ENCODE measurements at regions not wholly inside any gene's neighbourhood (a gene's known extent, or its start where the extent isn't known, plus 50 kb on each side); places are given as distances from the start of the nearest gene placed in this dataset.
"Not testable (repeated sequence)": the region's sequence is repeated elsewhere in the genome, so short reads cannot be mapped to it uniquely, and the experiment has no call there.

DNA sequence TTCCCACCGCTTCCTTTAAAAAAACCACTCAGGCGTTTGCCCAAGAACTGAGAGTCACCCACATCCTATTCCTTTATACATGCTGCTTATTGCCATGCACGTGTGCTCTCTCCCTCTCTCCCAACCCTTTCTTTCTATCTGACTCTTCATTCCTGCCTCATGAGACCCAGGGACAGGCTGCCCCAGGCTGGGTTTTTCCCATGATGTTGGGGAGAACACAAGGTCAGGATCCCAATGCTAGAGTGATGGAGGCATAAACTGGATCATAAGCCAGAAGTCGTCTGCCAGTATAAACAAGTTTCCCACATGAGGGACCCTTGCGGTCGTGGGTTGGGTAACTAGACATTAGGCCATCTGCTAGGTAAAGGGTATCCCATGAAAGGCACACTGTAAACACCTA, 64.9 kb downstream of the CD2 start:
- DNase-seq, result no peak

DNA sequence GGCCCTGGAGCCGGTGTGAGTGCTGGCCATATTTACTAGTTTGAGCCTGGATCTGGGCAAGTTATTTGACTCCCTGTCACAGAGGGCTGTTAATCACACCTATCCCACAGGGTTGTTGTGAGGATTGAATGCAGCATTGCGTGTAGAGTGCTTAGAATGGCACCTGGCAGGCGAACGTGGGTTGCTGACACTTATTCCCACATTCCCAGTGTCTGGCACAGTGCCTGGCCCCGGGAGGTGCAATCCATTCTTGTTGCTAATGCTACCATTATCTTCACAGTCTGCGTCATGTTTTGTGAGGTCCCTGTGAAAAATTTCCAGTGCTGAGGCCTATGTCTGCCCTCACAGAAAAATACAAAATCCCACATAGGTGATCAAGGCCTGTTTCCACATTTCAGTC, 66.1 kb downstream of the CD2 start:
- no peak for DNase-seq

DNA sequence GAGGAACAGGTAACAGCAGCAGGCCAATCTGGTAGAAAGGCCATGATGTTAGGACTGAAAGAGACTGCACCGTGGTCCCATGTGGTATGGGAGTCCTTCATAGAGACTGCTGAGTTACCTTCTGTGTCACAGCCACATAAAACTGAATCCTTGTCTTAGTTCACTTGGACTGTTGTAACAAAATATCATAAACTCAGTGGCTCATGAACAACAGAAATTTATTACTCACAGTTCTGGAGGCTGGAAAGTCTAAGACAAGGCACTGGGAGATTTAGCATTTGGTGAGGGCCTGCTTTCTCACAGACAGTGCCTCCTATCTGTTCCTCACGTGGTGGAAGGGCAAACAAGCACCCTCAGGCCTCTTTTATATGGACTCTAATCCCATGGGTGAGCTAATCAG, 67.5 kb downstream of the CD2 start:
- DNase-seq, result no peak

DNA sequence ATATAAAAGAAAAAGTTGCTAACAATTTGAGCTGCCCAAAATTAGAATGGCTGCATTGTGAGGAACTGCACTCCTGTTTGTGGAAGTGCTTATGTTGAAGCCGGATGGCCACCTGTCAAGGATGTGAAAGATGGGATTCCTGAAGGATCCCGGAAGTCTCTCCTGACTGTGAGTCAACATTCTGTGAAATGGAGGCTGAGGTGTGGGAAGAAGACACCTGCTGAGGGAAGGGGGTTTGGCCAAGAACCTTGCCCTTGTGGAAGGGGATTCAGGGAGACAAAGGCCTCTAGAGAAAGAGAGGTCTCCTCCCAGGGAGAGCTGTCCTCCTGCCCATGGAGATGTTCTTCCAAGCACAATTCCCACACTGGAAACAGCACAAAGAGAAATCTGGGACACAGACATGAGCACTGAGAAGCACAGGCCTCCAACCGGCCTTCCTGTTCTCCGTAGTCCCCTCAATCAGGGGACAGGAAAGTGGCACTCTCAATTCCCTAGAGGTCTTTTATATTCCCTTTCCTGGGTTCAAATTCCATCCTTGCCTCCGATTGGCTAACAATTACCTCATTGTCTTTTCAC, 70.5 kb downstream of the CD2 start:
- no peak for DNase-seq

DNA sequence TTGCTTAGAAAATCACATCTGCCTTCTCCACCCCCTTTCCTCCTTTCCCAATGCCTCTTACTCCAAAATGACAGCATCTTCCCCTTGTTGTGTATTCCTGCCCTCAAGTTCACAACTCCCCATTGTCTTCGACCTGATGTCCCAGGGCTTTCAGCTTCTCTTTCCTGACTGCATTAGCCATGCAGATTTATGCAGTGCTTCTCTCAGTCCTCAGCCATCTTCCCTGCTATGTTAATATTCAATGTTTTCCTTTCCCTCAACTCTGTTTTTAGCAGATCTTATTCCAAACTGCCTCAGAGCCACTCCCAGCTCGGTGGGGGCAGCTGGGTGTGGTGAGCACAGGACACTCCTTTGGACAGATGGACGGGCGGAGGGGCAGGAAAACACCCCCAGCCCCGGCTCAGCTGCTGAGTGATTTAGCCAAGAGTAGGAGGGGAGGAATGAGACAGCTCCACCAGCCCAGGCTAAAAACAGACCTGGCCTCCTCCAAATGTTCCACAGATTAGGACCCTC, 71.0 kb downstream of the CD2 start:
- no peak for DNase-seq

DNA sequence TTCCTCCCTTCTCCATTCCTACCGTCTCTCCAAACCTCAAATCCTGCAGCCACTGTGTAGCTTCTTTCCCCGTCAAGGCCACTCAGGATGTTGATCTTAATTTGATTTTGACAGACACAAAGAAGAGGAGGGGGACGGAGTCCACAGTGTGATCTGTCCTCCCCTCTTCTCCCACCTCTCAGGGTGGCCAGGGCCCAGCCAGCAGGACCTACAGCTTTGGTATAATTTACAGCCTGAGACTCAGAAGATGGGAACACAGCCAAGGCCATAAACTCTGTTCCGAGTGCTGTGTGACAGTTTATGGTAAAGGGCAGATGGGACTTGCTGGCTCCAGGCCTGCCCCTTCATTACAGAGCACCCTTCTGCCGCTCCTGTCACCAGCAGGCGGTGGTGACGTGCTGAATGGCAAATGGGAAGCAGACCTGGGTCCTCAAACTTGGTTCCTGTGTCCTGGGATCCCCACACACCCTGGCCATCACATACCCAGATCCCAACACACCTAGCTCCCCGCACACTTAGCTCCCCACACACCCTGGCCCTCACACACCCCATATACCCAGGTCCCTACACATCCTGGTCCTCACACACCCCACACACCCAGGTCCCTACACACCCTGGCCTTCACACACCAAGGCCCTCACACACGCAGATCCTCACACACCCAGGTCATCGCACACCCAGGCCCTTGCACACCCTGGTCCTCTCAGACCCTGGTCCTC, 71.6 kb downstream of the CD2 start:
- DNase-seq, result peak; percentile 14

DNA sequence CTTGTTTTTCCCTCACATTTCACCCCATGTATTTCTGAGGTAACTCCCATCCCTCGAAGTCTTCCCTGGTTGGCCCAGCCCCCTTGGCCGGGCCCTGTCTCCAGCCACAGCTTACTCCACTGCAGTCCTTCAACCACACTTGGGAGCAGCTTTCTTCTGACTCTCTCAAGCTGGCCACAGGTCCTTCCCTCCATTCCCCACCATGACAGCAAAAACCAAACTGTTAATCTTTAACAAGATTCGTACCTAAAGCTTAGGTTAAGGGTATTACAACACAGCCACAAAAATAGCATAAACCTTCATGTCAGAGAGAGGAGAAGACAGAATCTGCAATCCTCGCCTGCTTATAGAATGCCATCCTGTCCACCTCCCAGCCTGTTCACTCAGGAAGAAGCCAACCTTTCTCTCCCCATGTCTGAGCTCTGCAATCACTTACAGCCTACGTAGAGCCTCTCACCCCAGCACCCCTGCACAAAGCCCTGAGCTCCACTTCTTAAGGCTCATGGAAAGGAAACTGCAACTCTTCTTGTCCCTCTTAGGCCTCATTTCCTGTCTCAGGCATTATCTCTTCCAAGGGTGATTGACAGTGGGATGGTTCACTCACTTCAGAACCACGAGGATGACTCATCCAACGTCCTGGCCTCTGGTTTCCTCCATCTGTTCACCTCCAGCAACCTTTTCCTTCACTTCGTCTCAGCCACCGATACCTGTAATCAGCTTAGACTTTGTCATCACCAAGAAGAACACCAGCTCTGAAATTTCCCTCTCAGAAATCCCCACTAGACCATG, 72.8 kb downstream of the CD2 start:
- DNase-seq, result no peak

DNA sequence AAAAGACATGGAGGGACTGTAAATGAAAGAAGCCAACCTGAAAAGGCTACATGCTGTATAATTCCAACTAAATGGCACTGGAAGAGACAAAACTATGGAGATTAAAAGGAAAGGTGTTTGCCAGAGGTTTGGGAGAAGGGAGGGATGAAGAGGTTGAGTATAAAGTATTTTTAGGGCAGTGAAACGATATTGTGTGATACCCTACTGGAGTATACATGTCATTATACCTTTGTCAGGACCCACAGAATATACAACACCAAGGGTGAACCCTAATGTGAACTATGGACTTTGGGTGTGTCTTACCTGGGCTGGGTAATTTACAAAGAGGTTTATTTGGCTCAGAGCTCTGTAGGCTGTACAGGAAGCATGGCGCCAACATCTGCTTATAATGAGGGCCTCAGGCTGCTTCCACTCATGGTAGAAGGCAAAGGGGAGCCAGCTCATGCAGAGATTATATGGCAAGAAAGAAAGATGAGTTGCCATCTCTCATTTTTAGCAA, 73.4 kb downstream of the CD2 start:
- DNase-seq, result no peak

DNA sequence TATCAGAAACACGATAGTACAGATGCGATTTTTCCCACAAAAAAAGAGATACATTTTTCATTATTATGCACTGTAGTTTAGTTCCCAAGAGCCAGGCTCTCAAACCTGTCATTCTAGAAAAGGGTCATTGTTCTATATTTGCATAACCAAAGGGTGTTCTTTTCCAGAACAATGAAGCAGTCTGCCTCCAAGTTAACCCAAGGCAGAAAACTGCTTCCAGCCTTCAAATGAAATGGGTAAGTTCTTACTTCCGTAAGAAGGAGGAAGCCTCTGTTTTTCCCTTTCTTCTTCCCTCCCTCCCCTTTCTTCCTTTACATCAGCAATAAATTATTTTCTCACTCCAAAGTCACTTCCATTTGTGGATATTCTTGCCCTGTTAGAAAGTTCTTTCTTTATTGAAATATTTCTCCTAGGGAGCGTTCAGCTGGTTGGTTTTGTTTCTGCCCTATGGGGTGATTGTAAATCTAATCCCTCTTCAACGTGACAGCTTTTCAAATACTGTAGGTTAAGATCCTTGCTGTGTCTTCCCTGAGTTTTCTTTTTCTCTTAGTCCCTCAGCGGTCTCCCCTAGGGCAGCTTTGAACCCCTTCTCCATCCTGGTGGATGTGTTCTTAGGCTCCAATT, 77.3 kb upstream of the PTGFRN start:
- no peak for DNase-seq

DNA sequence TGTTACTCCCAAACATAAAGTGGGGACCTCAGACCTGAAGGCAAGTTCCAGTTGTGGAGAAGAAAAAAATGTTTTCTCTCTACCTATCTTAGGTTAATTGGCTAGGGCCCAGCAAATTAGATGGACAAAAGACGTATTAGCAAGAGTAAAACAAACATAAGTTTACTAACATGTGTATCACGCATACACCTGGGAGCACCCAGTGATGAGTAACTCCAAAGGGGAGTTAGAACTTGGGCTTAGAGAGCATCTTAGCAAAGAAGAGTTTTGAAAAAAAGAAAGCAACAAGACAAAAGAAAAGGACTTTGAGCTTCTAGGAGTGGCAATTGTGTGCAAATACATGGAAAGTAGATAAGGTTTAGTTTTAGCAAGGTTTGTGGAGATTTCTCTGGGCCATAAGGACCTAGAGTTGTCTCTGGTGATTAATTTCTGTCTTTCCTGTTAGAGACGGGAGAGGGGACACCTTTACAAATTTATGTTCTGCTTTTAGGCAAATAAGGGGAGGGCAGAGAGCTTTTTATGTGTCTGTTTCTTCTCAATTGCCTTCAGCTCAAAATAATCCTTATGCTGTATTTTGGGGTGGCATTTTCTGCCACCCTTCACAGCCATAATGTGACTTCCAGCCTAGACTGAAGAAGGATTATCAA, 76.7 kb upstream of the PTGFRN start:
- no peak for DNase-seq

DNA sequence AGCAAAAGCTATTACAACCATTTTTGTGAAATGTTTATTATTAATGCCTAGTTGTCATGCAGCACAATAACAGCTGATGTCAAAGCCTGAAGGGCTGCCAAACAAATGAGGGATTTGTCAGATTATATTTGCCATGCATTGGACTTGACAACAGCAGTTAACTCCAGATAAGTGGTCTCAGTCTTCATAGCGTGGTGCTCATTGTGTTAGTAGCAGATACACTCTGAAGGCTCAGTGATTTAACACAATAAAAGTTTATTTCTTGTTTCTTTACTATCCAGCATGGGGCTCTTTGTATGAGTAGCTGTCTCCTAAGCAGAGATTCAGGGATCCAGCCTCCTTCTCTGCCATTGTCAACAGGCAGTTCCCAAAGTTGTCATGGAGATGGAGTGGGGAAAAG, 76.0 kb upstream of the PTGFRN start:
- DNase-seq, result no peak

DNA sequence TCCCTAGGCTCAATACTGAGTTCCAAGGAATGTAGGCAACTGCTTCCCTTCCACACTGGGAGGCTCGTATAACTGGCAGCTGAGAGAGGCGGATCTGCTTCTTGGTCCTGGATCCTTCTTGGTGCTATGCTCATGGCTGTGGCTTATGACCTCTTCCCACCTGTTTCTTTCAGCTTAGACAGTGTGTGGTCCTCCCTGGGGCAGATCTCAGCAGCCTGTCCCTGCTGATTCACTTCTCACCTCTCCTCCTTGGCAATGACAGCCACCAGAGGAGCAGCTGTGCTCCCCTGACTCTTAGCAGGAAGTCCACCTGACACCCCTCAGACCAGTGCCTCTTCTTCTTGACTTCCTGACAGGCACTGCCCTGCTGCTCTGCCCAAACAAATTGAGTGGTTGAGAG, 75.1 kb upstream of the PTGFRN start:
- DNase-seq, result no peak

DNA sequence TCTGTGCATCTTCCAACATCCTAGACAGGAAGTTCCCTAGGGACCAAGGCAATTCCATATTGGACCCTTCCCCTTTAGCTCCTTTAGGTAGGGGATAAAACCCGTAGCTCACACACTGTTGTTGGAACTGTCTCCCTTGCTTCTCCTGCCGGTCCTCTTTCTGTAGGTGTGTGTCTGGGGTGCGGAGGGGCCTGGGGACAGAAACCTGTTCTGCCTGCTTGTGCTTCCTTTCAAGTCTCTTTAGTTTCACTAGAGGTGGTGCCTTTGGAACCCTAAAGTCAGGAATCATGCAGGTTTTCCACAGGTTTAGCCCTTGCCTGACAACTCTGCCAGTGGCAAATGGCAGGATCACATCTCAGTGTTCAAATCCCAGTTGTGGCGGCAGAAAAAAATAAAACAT, 74.6 kb upstream of the PTGFRN start:
- no peak for DNase-seq

DNA sequence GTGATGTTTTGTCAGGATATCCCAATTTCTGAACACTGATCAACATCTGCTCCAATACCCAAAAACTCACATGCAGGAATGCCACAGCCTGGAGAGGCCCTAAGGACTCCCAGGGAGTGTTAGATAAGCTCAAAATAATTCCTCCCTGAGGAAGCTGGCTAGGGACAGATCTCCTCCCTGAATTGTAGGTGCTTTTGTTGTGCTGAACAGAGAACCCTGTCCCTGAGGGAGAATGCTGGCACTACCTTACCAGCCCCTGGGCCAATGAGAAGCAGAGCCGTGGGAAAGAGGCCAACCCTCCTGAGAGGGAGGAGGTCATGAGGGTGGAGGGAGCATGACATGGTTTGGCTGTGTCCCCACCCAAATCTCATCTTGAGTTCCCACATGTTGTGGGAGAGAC, 73.6 kb upstream of the PTGFRN start:
- DNase-seq, result no peak

DNA sequence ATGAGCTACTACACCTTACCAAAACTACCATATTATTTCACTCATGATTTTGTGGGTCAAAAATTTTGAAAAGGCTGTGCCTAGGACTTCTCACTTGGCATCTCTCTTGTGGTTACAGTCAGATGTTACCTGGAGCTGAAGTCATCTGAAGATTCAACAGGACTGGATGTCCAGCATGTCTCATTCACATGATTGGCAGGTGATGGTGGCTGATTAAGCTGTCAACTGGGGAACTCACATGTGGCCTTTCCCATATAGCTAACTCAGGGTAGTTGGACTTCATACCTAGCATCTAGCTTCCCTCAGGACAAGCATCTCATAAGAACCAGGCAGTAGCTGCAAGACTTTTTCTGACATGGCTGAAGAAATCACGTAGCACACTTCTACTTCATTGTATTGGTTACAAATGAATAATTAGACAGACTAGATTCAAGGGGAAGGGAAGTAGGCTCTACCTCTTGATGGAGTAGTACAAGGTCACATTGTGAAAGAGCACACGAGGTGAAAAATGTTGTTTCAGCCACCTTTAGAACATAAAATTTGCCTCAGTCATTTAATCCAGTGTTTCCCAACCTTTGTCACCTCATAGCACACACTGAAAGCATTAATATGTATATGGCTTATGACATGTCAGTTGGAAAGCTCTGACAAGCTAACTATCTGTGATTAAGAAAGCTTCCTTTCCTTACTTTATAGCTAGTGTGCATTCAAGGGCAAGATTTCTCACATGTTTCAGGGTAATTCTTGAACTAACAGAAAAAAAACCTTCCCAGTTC, 68.0 kb upstream of the PTGFRN start:
- DNase-seq, result no peak

DNA sequence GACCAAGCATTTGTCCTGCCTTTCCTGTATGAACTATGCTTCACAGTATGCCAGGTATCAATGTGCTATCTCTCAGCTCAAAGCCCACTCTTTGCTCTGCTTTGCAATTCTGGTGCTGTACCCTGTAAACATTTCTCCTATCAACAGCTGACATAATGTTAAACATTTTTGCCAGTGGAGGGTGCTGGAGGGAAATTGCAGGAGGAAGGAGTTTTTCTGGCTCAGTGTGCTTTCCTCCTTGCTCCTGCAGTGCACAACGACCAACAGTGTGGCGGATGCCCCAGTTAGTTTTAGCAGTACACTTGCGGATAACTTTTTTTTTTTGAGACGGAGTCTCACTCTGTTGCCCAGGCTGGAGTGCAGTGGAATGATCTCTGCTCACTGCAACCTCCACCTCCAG, 67.1 kb upstream of the PTGFRN start:
- DNase-seq, result no peak

DNA sequence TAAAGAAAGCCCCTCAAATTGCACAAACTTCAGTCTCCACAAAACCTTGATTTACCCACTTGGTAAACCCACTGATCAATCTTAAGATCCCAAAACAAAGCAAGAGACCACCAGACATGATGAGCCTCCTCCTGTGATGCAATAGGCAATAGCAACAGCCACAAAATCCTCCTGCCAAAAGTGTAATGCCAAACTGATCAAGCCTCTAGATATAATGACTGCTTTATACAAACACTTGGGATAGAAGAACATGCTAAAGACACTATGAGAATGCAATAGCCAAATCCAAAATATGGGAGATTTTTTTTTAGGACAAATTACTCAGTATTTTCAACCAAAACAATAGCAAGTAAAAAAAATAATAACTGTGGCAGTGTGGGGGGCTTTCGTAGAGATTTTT, 64.9 kb upstream of the PTGFRN start:
- no peak for DNase-seq

DNA sequence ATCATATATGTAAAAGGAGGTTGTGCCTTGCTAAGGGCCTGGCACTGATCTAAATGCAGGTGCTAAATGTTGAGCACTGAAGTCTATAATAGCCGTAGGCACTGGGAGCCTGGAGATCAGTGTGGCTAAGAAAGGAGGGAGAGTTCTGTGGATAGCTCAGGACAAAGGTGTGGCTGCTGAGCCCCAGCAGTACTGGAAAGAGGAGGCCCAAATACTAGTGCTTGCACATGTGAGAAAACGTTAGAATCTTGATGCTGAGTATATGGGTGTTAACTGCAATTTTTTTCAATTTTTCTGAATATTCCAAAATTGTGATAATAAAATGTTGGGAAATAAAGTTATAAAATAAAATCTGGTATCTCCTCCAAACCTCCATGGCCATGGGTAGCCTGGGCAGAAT, 62.5 kb upstream of the PTGFRN start:
- no peak for DNase-seq

DNA sequence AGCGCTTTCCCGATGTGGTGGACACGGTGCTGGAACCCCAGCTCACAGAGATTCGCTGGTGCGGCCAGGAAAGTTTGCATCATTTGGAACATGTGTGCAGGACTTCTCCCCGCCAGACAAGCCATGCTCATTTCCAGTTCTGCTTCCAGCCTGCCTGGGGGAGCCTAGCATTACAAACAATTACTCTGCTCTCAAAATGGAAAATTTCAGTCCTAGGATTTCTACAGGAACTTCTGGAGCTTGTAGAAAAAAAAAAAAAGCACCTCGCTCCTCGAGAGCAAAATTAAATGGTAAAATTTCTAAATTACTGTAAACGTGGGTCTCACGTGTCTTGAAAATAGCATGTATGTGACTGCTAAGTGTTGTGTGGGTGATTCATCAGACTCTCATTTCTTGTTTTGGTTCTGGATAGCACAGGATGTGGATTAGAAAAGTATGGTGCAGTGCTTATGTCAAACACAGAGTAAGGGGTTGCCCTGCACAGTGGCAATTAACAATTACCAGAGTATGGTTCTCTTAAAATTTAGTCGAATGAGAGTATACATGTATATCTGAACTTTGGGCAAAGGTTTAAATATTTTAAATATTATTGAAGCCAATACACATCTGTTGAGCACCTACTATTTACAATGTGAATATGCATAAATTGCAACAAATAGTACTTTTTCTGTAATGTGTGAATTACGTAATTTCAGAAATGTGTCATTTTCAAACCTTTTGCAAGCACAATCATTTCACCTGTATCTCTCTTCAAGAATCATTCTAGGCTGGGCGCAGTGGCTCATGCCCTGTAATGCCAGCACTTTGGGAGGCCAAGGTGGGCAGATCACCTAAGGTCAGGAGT, 61.8 kb upstream of the PTGFRN start:
- DNase-seq, result no peak

DNA sequence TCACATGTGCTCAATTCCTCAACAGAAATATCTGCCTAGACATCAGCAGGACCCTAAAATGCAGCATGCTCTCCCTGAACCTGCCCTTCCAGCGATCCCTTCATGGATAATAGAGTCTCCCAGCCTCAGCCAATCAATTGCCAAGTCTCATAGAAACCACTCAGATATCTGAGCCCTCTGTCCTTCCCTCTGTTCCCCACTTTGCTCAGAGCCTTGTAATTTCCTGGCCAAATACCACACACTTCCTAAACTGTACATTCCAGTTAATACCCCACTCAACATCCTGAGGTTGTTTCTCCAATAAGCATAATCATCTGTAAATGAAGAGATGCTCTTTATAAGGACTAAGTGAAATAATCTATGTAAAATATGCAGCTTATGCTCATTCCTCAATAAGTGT, 59.3 kb upstream of the PTGFRN start:
- DNase-seq, result no peak

DNA sequence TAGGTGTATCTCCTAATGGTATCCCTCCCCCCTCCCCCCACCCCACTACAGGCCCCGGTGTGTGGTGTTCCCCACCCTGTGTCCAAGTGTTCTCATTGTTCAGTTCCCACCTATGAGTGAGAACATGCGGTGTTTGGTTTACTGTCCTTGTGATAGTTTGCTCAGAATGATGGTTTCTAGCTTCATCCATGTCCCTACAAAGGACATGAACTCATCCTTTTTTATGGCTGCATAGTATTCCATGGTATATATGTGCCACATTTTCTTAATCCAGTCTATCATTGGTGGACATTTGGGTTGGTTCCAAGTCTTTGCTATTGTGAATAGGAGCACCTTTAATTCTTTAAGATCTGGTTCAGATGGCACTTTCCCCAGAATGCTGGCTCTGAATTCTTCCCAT, 58.5 kb upstream of the PTGFRN start:
- not testable (repeated sequence) for DNase-seq
